Activated CD4-positive, alpha-beta T cell treated with anti-CD3 and anti-CD28 coated beads, Interleukin-2, amount 10 ng/mL, durations not matched to agents 24 days and 14 days (primary cell): ENCODE measurements at regions not wholly inside any gene's neighbourhood (a gene's known extent, or its start where the extent isn't known, plus 50 kb on each side); places are given as distances from the start of the nearest gene placed in this dataset.
"Not testable (repeated sequence)": the region's sequence is repeated elsewhere in the genome, so short reads cannot be mapped to it uniquely, and the experiment has no call there.

Source experiments
- DNase-seq: peaks from one replicate; pipeline ENCODE4 v3.0.0; 2022
- H3K27ac Mint-ChIP-seq: one replicate; pipeline ENCODE4 v1.8.0; 2022; ENCODE audit warnings: mild to moderate bottlenecking, mixed read lengths
- H3K27me3 Mint-ChIP-seq: one replicate; pipeline ENCODE4 v1.8.0; 2022; ENCODE audit warnings: mixed read lengths
- H3K36me3 Mint-ChIP-seq: one replicate; pipeline ENCODE4 v1.8.0; 2022; ENCODE audit warnings: low read depth, mild to moderate bottlenecking, mixed read lengths
- H3K4me1 Mint-ChIP-seq: one replicate; pipeline ENCODE4 v1.8.0; 2021; ENCODE audit warnings: mixed read lengths
- H3K4me3 Mint-ChIP-seq: one replicate; pipeline ENCODE4 v1.8.0; 2022; ENCODE audit warnings: mild to moderate bottlenecking, moderate library complexity, mixed read lengths
- H3K9me3 Mint-ChIP-seq: one replicate; pipeline ENCODE4 v1.8.0; 2021; ENCODE audit warnings: mixed read lengths
- intact Hi-C: fragments of 100-400 bp; cut with micrococcal nuclease; formaldehyde crosslinking; loops from one replicate; pipeline ENCODE4 v1.15.1; 2023

GRCh38 chr6:40163924-40164323 is 229.7 kb upstream of the MOCS1 start:
- Mint-ChIP-seq H3K4me1 (no peaks in the 10 kb centered on the region), H3K27me3 (no peaks in the 10 kb centered on the region), H3K9me3 (no peaks in the 10 kb centered on the region), H3K4me3 (no peak overlapping the region), H3K27ac (no peak overlapping the region), H3K36me3 (no peaks in the 10 kb centered on the region)
- intact Hi-C loops: no loop called here
- no peak for DNase-seq

- no peak for DNase-seq
- Mint-ChIP-seq H3K4me3 (no peak overlapping the region), H3K9me3 (no peaks in the 10 kb centered on the region), H3K36me3 (no peaks in the 10 kb centered on the region), H3K27me3 (no peaks in the 10 kb centered on the region), H3K27ac (no peak overlapping the region), H3K4me1 (no peaks in the 10 kb centered on the region)
- intact Hi-C loops: no loop called here
Measured at GRCh38 chr6:40162074-40162473, 227.8 kb upstream of the MOCS1 start.

- Mint-ChIP-seq H3K27ac (no peak overlapping the region), H3K36me3 (no peaks in the 10 kb centered on the region), H3K4me3 (no peak overlapping the region), H3K9me3 (no peaks in the 10 kb centered on the region), H3K4me1 (no peaks in the 10 kb centered on the region), H3K27me3 (no peaks in the 10 kb centered on the region)
- no peak for DNase-seq
- intact Hi-C loops: no loop called here
Measured at GRCh38 chr6:40160826-40161225, 226.6 kb upstream of the MOCS1 start.

- Mint-ChIP-seq H3K27me3 (no peaks in the 10 kb centered on the region), H3K4me3 (no peak overlapping the region), H3K27ac (no peak overlapping the region), H3K9me3 (no peaks in the 10 kb centered on the region), H3K36me3 (no peaks in the 10 kb centered on the region), H3K4me1 (no peaks in the 10 kb centered on the region)
- intact Hi-C loops: no loop called here
- DNase-seq: no peak
Measured at GRCh38 chr6:40159865-40160264, 225.6 kb upstream of the MOCS1 start.

GRCh38 chr6:40152701-40153436 is 218.6 kb upstream of the MOCS1 start:
- no peaks in the 10 kb centered on the region for H3K36me3 Mint-ChIP-seq
- H3K4me3 Mint-ChIP-seq: no peak overlapping the region
- peaks cover 2% of the 10 kb centered on the region for H3K27me3 Mint-ChIP-seq
- H3K27ac Mint-ChIP-seq: no peak overlapping the region
- H3K9me3 Mint-ChIP-seq: no peaks in the 10 kb centered on the region
- H3K4me1 Mint-ChIP-seq: no peaks in the 10 kb centered on the region
- intact Hi-C loops: no loop called here
- DNase-seq: no peak

GRCh38 chr6:40152196-40152595 is 217.9 kb upstream of the MOCS1 start:
- peaks cover 2% of the 10 kb centered on the region for H3K27me3 Mint-ChIP-seq
- no peak for DNase-seq
- no peak overlapping the region for H3K27ac Mint-ChIP-seq
- H3K9me3 Mint-ChIP-seq: no peaks in the 10 kb centered on the region
- H3K4me3 Mint-ChIP-seq: no peak overlapping the region
- intact Hi-C loops: no loop called here
- H3K4me1 Mint-ChIP-seq: no peaks in the 10 kb centered on the region
- no peaks in the 10 kb centered on the region for H3K36me3 Mint-ChIP-seq

GRCh38 chr6:40148882-40149573 is 214.8 kb upstream of the MOCS1 start:
- no peak overlapping the region for H3K27ac Mint-ChIP-seq
- no peaks in the 10 kb centered on the region for H3K4me1 Mint-ChIP-seq
- no peaks in the 10 kb centered on the region for H3K9me3 Mint-ChIP-seq
- DNase-seq: no peak
- no peak overlapping the region for H3K4me3 Mint-ChIP-seq
- H3K36me3 Mint-ChIP-seq: no peaks in the 10 kb centered on the region
- intact Hi-C loops: no loop called here
- peaks cover 2% of the 10 kb centered on the region for H3K27me3 Mint-ChIP-seq

- intact Hi-C loops: no loop called here
- H3K4me1 Mint-ChIP-seq: no peaks in the 10 kb centered on the region
- no peaks in the 10 kb centered on the region for H3K36me3 Mint-ChIP-seq
- no peak overlapping the region for H3K27ac Mint-ChIP-seq
- no peak for DNase-seq
- no peaks in the 10 kb centered on the region for H3K9me3 Mint-ChIP-seq
- peaks cover 2% of the 10 kb centered on the region for H3K27me3 Mint-ChIP-seq
- H3K4me3 Mint-ChIP-seq: no peak overlapping the region
Measured at GRCh38 chr6:40146902-40147301, 212.6 kb upstream of the MOCS1 start.

- DNase-seq: no peak
- Mint-ChIP-seq H3K4me1 (no peaks in the 10 kb centered on the region), H3K36me3 (no peaks in the 10 kb centered on the region), H3K27ac (no peak overlapping the region), H3K9me3 (peaks cover 4% of the 10 kb centered on the region), H3K4me3 (no peak overlapping the region), H3K27me3 (no peaks in the 10 kb centered on the region)
- intact Hi-C loops: no loop called here
Measured at GRCh38 chr6:40139447-40139846, 205.2 kb upstream of the MOCS1 start.

- H3K4me3 Mint-ChIP-seq: no peak overlapping the region
- H3K27ac Mint-ChIP-seq: no peak overlapping the region
- H3K36me3 Mint-ChIP-seq: no peaks in the 10 kb centered on the region
- intact Hi-C loops: no loop called here
- H3K9me3 Mint-ChIP-seq: peaks cover 6% of the 10 kb centered on the region
- no peaks in the 10 kb centered on the region for H3K27me3 Mint-ChIP-seq
- DNase-seq: no peak
- H3K4me1 Mint-ChIP-seq: no peaks in the 10 kb centered on the region
Measured at GRCh38 chr6:40138273-40138720, 204.0 kb upstream of the MOCS1 start.

- no peaks in the 10 kb centered on the region for H3K4me1 Mint-ChIP-seq
Measured at GRCh38 chr6:40135491-40136072, 201.3 kb upstream of the MOCS1 start.

GRCh38 chr6:40133981-40134380 is 199.7 kb upstream of the MOCS1 start:
- H3K4me3 Mint-ChIP-seq, H3K27me3 Mint-ChIP-seq, H3K27ac Mint-ChIP-seq, DNase-seq, H3K4me1 Mint-ChIP-seq, intact Hi-C loops, H3K9me3 Mint-ChIP-seq, H3K36me3 Mint-ChIP-seq: not testable (repeated sequence)

More at GRCh38 chr6:40135491-40136072, 201.3 kb upstream of the MOCS1 start:
- Mint-ChIP-seq H3K27ac (no peak overlapping the region), H3K27me3 (no peaks in the 10 kb centered on the region), H3K9me3 (peaks cover 6% of the 10 kb centered on the region), H3K4me3 (no peak overlapping the region), H3K36me3 (no peaks in the 10 kb centered on the region)
- intact Hi-C loops: no loop called here
- DNase-seq: no peak

- Mint-ChIP-seq H3K9me3 (peaks cover 6% of the 10 kb centered on the region), H3K27ac (no peak overlapping the region), H3K36me3 (no peaks in the 10 kb centered on the region), H3K27me3 (no peaks in the 10 kb centered on the region), H3K4me3 (no peak overlapping the region), H3K4me1 (no peaks in the 10 kb centered on the region)
- no peak for DNase-seq
- intact Hi-C loops: no loop called here
Measured at GRCh38 chr6:40131675-40132074, 197.4 kb upstream of the MOCS1 start.

GRCh38 chr6:40128127-40128526 is 193.9 kb upstream of the MOCS1 start:
- Mint-ChIP-seq H3K4me3 (no peak overlapping the region), H3K36me3 (no peaks in the 10 kb centered on the region), H3K27ac (no peak overlapping the region), H3K9me3 (peaks cover 3% of the 10 kb centered on the region), H3K4me1 (no peaks in the 10 kb centered on the region), H3K27me3 (no peaks in the 10 kb centered on the region)
- no peak for DNase-seq
- intact Hi-C loops: no loop called here
